GM12878 (cell line): ENCODE measurements at regions not wholly inside any gene's neighbourhood (a gene's known extent, or its start where the extent isn't known, plus 50 kb on each side); places are given as distances from the start of the nearest gene placed in this dataset.

Source experiments
- ATAC-seq: fragments of 200-7000 bp; cut with Tn5 transposase; 3 replicates; pipeline ENCODE4 v1.9.1; 2020; ENCODE audit warnings: mild to moderate bottlenecking, moderate library complexity
- BruUV-seq: library from RNA; stranded (reverse); fragments of 400-500 nt; replicated peaks from 2 replicates; lab custom pipeline; 2021; lab: Mats Ljungman, UMichigan
- CTCF ChIA-PET: fragments of 300-600 bp; sonication (Branson Sonifier 250); formaldehyde crosslinking; extraction: SDS; loops from one replicate; lab custom pipeline; 2021; ENCODE audit warnings: inconsistent platforms; lab: Yijun Ruan, JAX
- POLR2A ChIA-PET: fragments of 350-600 bp; formaldehyde crosslinking; extraction: SDS; loops from one replicate; lab custom pipeline; 2021; ENCODE audit warnings: inconsistent platforms; lab: Charles Lee
- RAD21 ChIA-PET: fragments of 300-600 bp; sonication (Branson Sonifier 250); formaldehyde crosslinking; loops from one replicate; lab custom pipeline; 2023; ENCODE audit warnings: antibody characterized with exemption; ENCODE audit not compliant: unreplicated experiment; lab: Charles Lee
- SMC1A ChIA-PET: fragments of 300-600 bp; sonication (Branson Sonifier 250); formaldehyde crosslinking; loops from one replicate; lab custom pipeline; 2023; ENCODE audit not compliant: unreplicated experiment, uncharacterized antibody; lab: Charles Lee
- DNase-seq: peaks from one replicate; pipeline ENCODE4 v3.0.0-alpha.2; 2011; ENCODE audit warnings: low read depth, low spot score
- FAIRE-seq: peaks from 3 replicates; lab custom pipeline; 2011; peaks lifted over from hg19 to GRCh38; lab: Jason Lieb, UNC
- H2AFZ ChIP-seq: 2 replicates; pipeline ENCODE4 v1.6.0; 2011; ENCODE audit warnings: low read depth, low read length, control low read depth; ENCODE audit not compliant: control insufficient read depth
- H3K27ac ChIP-seq: 2 replicates; pipeline ENCODE4 v1.5.1; 2011; ENCODE audit warnings: control low read depth; ENCODE audit not compliant: control insufficient read depth, insufficient read depth
- H3K27me3 ChIP-seq, 2 experiments: replicated peaks in 1 of 2; 2 replicates each; pipeline versions ENCODE4 v1.6.0 to v1.6.1; 2011; ENCODE audit warnings: low read length in 1 of 2; ENCODE audit not compliant: control insufficient read depth in 2 of 2, insufficient read depth in 2 of 2
- H3K36me3 ChIP-seq, 2 experiments: 2 replicates each; pipeline ENCODE4 v1.5.1; 2011; ENCODE audit warnings: low read length in 1 of 2; ENCODE audit not compliant: control insufficient read depth in 2 of 2, insufficient read depth in 2 of 2
- H3K4me1 ChIP-seq: 2 replicates; pipeline ENCODE4 v1.6.1; 2011; ENCODE audit warnings: mild to moderate bottlenecking, low read length, moderate library complexity, mixed read lengths; ENCODE audit not compliant: control insufficient read depth, insufficient read depth
- H3K4me2 ChIP-seq: 2 replicates; pipeline ENCODE4 v1.6.0; 2011; ENCODE audit warnings: control low read depth; ENCODE audit not compliant: control insufficient read depth, insufficient read depth
- H3K4me3 ChIP-seq: fragments of 200-600 bp; sonication (generic); 2 replicates; pipeline ENCODE4 v1.5.1; 2016
- H3K79me2 ChIP-seq: 2 replicates; pipeline ENCODE4 v1.6.0; 2011; ENCODE audit warnings: low read length; ENCODE audit not compliant: control insufficient read depth, insufficient read depth
- H3K9ac ChIP-seq: 2 replicates; pipeline ENCODE4 v1.8.0; 2011; ENCODE audit warnings: low read length, control low read depth, mixed read lengths; ENCODE audit not compliant: control insufficient read depth, insufficient read depth
- H3K9me3 ChIP-seq: replicated peaks from 3 replicates; pipeline ENCODE4 v1.5.1; 2011; ENCODE audit warnings: mild to moderate bottlenecking, low read length; ENCODE audit not compliant: control insufficient read depth, insufficient read depth
- H4K20me1 ChIP-seq: 2 replicates; pipeline ENCODE4 v1.6.0; 2011; ENCODE audit not compliant: control insufficient read depth, insufficient read depth
- ASH2L ChIP-seq: fragments of 300-600, 200-600 bp; sonication (generic); IDR thresholded peaks from 2 replicates; pipeline ENCODE4 v1.6.1; 2017; ENCODE audit warnings: low read depth, mild to moderate bottlenecking, borderline replicate concordance
- CBX5 ChIP-seq: sonication (generic); IDR thresholded peaks from 2 replicates; pipeline ENCODE4 v1.6.1; 2016; ENCODE audit warnings: low read depth, moderate library complexity, mild to moderate bottlenecking, inconsistent platforms
- EZH2 ChIP-seq: IDR thresholded peaks from 2 replicates; pipeline ENCODE4 v1.6.1; 2012; ENCODE audit warnings: low read depth, mild to moderate bottlenecking, control low read depth, inconsistent platforms, low read length, borderline replicate concordance; ENCODE audit not compliant: control insufficient read depth
- HDAC2 ChIP-seq: fragments of 200-600 bp; sonication (generic); IDR thresholded peaks from 2 replicates; pipeline ENCODE4 v1.6.1; 2017
- HDAC6 ChIP-seq: fragments of 200-600 bp; sonication (generic); IDR thresholded peaks from one replicate; pipeline ENCODE4 v1.8.0; 2017; ENCODE audit warnings: antibody characterized with exemption; ENCODE audit not compliant: unreplicated experiment
- MYB ChIP-seq: fragments of 150-350 bp; IDR thresholded peaks from 2 replicates; pipeline ENCODE4 v1.6.1; 2014; ENCODE audit warnings: mild to moderate bottlenecking, low read depth, low read length, borderline replicate concordance
- NR2F1 ChIP-seq: fragments of 450-650 bp; conservative IDR thresholded peaks from 2 replicates; pipeline ENCODE4 v1.6.1; 2017; ENCODE audit warnings: mild to moderate bottlenecking
- PML ChIP-seq: IDR thresholded peaks from 2 replicates; pipeline ENCODE4 v1.6.1; 2012; ENCODE audit warnings: low read length, inconsistent platforms
- TCF7 ChIP-seq: IDR thresholded peaks from 2 replicates; pipeline ENCODE4 v1.6.1; 2014; ENCODE audit warnings: antibody characterized with exemption, borderline replicate concordance
- ZBED1 ChIP-seq: IDR thresholded peaks from 2 replicates; pipeline ENCODE4 v1.6.1; 2016; ENCODE audit warnings: borderline replicate concordance
- ZNF24 ChIP-seq: fragments of 450-650 bp; IDR thresholded peaks from 2 replicates; pipeline ENCODE4 v1.6.1; 2017; ENCODE audit warnings: antibody characterized with exemption, mild to moderate bottlenecking
- WGBS: methylation state at CpG from one replicate; pipeline ENCODE4 v1.1.6; 2016; ENCODE audit warnings: low lambda C conversion rate; ENCODE audit not compliant: insufficient replicate concordance, insufficient coverage; ENCODE audit errors: missing lambda C conversion rate; 5-methylcytosine and 5-hydroxymethylcytosine counted together
- in situ Hi-C: fragments of 300-500 bp; cut with MboI; formaldehyde crosslinking; loops from 9 replicates; pipeline ENCODE4 v1.14.3; 2018; ENCODE audit warnings: mixed read lengths
- intact Hi-C: fragments of 100-400 bp; cut with micrococcal nuclease; formaldehyde crosslinking; loops from one replicate; pipeline ENCODE4 v1.14.2; 2022; ENCODE audit not compliant: unreplicated experiment
- TF ChIP-seq, protein P1 (sequence below): fragments of 450-650 bp; IDR thresholded peaks from 2 replicates; pipeline ENCODE4 v1.6.1; 2017; ENCODE audit warnings: mild to moderate bottlenecking
- TF ChIP-seq, protein P2 (sequence below): fragments of 450-650 bp; IDR thresholded peaks from 2 replicates; pipeline ENCODE4 v1.6.1; 2017; ENCODE audit warnings: borderline replicate concordance
- TF ChIP-seq, protein P3 (sequence below): IDR thresholded peaks from 2 replicates; pipeline ENCODE4 v1.6.1; 2012; ENCODE audit warnings: low read depth, low read length, improper control_type of control experiment

DNA sequence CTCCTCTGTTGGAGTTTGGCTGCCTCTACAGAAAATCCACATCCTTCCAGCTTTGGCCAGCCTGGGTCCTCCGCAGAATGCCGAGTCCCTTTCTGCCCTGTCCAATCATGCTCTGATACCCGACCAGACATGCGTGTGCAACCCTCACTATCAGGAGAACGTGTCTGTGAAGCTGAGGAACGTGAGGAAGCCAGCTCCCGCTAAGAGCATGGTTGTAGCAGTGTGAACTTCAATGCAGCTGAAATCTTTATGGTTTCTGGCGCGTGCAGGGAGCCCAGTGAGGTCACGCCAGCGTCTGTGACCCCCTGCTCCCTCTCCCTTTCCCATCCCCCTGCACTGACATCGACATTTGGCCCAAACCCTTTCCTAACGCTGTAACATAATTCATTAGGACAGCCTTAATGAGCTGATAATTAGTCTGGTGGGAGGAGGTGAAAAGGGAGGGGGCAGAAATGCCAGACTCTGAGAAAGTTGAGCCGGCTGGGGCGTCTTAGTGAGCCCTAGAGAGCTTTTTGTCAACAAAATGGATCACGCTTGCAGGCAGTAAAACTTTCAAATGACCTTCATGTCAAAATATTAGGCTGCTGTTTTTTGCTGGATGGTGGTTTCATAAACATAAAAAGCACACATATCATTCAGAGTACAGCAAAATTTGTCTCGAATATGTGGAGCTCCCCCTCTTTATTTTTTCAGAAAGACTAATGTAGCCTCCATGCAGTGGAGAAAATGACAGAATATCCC lies 423.3 kb downstream of the QKI start (continued):
- TF ChIP-seq, protein P1, sequence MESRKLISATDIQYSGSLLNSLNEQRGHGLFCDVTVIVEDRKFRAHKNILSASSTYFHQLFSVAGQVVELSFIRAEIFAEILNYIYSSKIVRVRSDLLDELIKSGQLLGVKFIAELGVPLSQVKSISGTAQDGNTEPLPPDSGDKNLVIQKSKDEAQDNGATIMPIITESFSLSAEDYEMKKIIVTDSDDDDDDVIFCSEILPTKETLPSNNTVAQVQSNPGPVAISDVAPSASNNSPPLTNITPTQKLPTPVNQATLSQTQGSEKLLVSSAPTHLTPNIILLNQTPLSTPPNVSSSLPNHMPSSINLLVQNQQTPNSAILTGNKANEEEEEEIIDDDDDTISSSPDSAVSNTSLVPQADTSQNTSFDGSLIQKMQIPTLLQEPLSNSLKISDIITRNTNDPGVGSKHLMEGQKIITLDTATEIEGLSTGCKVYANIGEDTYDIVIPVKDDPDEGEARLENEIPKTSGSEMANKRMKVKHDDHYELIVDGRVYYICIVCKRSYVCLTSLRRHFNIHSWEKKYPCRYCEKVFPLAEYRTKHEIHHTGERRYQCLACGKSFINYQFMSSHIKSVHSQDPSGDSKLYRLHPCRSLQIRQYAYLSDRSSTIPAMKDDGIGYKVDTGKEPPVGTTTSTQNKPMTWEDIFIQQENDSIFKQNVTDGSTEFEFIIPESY: no peak
- TF ChIP-seq ASH2L: no peak
- no peak for TF ChIP-seq ZBED1
- TF ChIP-seq, all 136 proteins: peak for 0

DNA sequence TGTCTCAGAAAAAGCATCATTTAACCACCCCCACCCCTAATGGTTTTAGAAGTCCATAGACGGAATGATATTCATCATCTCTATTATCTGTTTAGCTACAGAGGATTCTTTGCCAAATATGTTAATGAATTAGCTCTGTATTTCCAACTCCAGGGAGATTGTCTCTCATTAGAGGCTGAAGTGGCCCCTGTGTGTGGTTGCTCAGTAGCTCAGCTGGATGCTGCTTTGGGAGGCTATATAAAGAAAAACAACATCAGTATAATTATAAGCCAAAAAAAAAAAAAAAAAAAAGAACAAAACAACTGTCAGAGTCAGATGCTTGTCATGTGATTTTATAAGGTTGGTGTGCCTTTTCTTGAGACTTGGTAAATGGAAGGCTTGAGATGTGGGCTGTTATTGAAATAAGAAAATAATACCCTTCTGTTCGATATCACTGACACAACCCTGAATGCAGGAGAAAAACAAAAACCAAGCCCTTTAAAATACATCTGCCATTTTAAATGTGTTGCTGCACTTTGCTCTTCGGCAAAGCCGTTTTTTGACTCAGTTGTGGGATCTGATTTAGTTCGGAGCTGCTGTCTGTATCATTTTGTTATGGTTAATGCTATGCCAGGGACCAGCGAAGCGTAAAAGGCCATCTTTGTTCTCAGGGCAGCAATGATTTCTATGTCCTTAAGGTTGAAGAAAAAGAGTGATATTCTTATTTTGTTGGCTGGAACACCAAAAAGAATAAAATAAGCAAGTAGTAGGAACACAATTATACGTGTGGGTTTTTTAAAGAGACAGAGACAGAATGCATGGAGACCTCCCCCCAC lies 422.6 kb downstream of the QKI start:
- ChIA-PET SMC1A (no interaction called here), CTCF (no interaction called here)
- H3K27me3 ChIP-seq: no peaks in the 10 kb centered on the region; a peak in 1 of 4 replicates
- H3K9ac ChIP-seq: no peak overlapping the region
- DNase-seq: no peak
- H3K36me3 ChIP-seq: no peaks in the 10 kb centered on the region
- H2AFZ ChIP-seq: no peak overlapping the region
- in situ Hi-C loops: no loop called here
- H3K79me2 ChIP-seq: no peaks in the 10 kb centered on the region
- no peak overlapping the region for H3K27ac ChIP-seq
- intact Hi-C loops: no loop called here
- H3K9me3 ChIP-seq: peaks cover 5% of the 10 kb centered on the region; the same call in 1 of the 3 replicates
- no peak for FAIRE-seq
- TF ChIP-seq, protein P2, sequence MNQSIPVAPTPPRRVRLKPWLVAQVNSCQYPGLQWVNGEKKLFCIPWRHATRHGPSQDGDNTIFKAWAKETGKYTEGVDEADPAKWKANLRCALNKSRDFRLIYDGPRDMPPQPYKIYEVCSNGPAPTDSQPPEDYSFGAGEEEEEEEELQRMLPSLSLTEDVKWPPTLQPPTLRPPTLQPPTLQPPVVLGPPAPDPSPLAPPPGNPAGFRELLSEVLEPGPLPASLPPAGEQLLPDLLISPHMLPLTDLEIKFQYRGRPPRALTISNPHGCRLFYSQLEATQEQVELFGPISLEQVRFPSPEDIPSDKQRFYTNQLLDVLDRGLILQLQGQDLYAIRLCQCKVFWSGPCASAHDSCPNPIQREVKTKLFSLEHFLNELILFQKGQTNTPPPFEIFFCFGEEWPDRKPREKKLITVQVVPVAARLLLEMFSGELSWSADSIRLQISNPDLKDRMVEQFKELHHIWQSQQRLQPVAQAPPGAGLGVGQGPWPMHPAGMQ: no peak
- TF ChIP-seq HDAC2 (no peak), NR2F1 (no peak), EZH2 (no peak), TCF7 (no peak), PML (no peak), MYB (no peak), ZNF24 (no peak), HDAC6 (no peak), CBX5 (no peak)
- TF ChIP-seq, protein P3, sequence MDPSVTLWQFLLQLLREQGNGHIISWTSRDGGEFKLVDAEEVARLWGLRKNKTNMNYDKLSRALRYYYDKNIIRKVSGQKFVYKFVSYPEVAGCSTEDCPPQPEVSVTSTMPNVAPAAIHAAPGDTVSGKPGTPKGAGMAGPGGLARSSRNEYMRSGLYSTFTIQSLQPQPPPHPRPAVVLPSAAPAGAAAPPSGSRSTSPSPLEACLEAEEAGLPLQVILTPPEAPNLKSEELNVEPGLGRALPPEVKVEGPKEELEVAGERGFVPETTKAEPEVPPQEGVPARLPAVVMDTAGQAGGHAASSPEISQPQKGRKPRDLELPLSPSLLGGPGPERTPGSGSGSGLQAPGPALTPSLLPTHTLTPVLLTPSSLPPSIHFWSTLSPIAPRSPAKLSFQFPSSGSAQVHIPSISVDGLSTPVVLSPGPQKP: no peak
- TF ChIP-seq, all 136 proteins: peak for 0
- WGBS: 43% methylated on average over 8 of the region's 8 CpGs
- Histone ChIP-seq H3K4me1 (peaks cover 4% of the 10 kb centered on the region), H4K20me1 (no peaks in the 10 kb centered on the region), H3K4me2 (no peak overlapping the region), H3K4me3 (no peak overlapping the region)
- POLR2A ChIA-PET: no interaction called here
- no peak for ATAC-seq
- RAD21 ChIA-PET: no interaction called here
- no TSS peak for BruUV-seq
